ENCODE measurements at regions not wholly inside any gene's neighbourhood (a gene's known extent, or its start where the extent isn't known, plus 50 kb on each side); places are given as distances from the start of the nearest gene placed in this dataset.

GRCh38 chr1:71232166-71232763, 151.4 kb upstream of the ZRANB2 start:
- no peak for TF ChIP-seq CTCF (conservative IDR thresholded peaks at IDR 0.05 in 1 of 2, IDR thresholded peaks at IDR 0.05 in 1 of 2; ENCODE audit: extremely low read depth in 1 of 2, insufficient read depth in 1 of 2, low read depth in 1 of 2, low read length in 2 of 2)
- TF ChIP-seq EZH2 (IDR thresholded peaks at IDR 0.05; ENCODE audit: borderline replicate concordance, low read length), result no peak

Data from mammary epithelial cell (primary cell).